ENCODE measurements at regions not wholly inside any gene's neighbourhood (a gene's known extent, or its start where the extent isn't known, plus 50 kb on each side); places are given as distances from the start of the nearest gene placed in this dataset.
"Not testable (repeated sequence)": the region's sequence is repeated elsewhere in the genome, so short reads cannot be mapped to it uniquely, and the experiment has no call there.

GRCh38 chr16:29327631-29328408 is 78.7 kb downstream of the NPIPB11 start:
- peak; percentile 35 for DNase-seq

DNA sequence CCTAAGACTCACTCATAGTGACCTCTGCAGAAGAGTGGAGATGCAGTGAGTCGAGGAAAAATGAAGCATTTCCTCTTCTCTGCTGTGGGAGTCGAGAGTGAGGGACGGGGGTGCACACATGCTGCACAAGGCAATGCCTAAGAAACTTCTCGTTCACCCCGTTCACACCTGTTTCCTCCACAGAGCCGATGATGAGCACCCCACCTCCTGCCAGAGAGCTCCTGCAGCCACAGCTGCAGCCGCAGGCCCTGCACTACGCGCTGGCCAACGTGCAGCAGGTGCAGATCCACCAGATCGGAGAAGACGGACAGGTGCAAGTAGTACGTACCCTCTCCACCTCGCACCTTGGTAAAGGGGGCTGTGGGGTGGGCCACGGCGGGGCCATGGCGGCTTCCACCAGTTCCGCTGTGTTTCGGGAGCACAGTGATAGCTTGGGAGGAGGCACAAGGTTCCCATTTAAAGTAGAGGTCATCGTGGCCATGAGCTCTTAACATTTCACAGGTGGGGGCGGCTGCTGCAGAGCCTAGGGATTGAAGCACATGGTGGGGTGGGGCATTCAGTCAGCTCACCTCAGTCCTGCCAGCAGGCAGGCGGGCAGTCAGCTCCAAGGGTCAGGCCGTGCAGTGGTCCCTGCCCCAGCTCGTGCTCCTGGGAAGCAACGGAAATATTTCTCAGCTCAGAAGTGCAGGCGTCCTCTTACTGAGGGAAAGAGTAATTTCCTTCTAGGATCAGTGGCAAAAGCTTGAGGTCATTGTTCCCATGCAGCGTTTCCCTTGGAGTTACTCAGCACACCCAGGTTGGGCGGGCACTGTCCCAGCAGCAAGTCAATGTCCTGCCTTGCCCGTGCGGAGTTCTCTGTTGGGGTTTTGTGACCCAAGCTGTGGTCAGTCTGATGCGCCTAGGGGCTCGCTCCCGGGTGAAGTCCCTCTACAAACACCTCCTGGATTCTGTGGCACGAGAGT is 80.1 kb downstream of the NPIPB11 start:
- DNase-seq = not testable (repeated sequence)

DNA sequence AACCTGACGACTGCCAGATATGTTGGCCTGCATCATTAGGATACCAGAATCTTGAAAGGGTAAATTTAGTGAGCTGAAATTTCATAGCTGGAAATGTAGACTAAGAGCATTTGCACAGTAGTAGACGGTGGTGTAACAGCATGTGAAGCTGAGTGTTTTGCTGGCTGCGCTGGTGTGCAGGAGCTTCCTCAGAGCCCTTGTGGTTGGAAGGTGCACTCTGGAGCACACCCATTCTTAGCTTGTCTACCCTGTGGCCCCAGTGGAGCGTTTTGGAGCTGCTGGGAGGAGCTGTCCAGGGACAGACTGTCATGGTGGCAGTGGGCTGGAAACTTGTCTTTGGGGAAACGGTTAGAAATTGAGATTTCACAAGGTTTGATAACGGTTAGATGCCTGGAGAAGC is 82.8 kb downstream of the NPIPB11 start:
- DNase-seq = not testable (repeated sequence)

DNA sequence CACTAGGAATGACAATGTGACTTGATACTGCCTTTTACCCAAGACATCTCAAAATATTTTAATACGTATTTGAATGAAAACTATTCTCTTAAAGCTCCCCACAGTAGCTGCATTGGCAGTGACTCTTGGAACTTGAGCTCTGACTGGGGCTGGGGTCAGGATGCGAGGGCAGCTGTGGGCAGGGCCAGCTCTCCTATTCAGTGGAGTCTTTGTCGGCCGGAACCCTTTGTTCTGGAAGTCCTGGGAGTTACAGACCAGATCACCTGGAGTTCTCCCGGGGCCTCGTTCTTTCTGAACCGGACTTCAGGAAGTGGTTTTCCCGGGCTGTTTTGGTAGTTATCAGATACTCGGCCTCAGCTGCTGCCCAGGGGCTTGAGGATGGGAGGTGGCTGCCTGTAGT is 84.9 kb downstream of the NPIPB11 start:
- DNase-seq = no peak

- no peak for DNase-seq
These were observed 85.5 kb downstream of the NPIPB11 start for GRCh38 chr16:29321000-29321393.

DNA sequence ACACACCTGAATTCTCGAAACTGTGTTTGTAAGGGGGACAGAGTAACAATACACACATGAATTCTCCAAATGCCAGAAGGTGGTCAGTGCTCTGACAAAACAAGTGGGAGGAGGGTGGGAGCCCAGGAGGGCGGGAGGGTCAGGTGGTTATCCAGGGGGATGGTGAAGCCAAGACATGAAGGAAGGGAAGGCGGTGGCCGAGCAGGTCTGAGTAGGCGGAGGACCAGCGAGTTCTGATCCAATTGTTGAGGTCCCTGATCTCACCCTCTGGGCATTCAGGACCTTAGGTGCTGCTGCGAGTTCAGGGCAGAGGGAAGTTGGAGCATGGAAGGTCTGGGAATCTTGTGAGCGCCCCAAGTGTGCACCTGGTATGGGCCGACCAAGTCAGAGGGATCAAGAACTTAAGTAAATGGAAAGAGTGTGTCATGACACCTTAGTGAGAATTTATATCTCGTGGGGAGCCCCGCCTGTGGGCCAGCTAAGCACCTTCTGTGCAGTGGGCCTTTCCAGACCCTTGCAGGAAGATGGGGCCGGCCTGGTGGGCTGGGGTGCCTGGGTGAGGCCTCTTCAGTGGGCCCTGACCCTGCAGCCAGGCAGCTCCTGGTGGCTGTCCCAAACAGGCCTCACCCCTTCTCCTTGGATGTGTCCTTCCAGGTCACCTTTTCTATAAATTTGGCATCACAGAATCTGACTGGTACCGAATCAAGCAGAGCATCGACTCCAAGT is 86.1 kb downstream of the NPIPB11 start:
- no peak for DNase-seq

DNA sequence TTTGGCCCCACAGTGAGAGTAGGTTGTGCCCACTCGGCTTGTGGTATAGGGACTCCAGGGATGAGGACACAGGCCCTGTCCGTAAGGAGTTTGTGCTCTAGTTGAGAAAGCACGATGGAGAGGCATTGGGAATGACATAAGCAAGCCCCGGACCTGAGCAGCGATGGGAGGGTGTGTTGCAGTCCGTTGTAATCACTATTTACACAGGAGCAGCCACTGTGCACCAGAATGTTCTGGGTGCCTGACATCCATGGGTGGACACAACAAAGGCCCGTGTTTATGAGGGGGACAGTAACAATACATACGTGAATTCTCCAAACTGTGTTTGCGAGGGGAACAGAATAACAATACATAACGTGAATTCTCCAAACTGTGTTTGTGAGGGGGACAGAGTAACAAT is 86.8 kb downstream of the NPIPB11 start:
- no peak for DNase-seq

DNA sequence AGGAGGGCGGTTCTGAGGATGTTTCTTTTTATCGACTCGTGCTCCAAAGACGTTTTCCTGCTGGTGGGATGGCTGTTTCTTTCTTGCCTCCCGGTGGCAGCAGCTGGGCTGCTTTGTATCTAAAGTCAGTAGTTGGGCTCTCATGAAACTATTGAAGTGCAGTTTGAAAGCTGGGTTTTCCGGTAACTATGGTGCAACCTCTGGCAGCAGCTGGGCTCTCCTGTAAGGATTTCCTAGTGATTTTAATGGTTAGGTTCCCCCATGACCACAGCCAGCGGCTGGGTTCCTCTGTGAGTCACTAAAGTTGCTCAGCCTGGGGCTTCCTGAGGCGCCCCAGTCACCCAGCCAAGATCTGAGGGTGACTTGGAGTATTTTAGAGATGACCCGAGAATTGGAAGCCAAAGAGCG is 87.9 kb downstream of the NPIPB11 start:
- not testable (repeated sequence) for DNase-seq

- DNase-seq = no peak
These were observed 88.5 kb downstream of the NPIPB11 start for GRCh38 chr16:29318037-29318436.

GRCh38 chr16:29317269-29317668 is 89.2 kb downstream of the NPIPB11 start:
- DNase-seq = no peak

- peak; percentile 50 for DNase-seq
These were observed 89.7 kb downstream of the NPIPB11 start for GRCh38 chr16:29316761-29317183.

GRCh38 chr16:29315916-29316517 is 90.5 kb downstream of the NPIPB11 start:
- DNase-seq = peak; percentile 76

DNA sequence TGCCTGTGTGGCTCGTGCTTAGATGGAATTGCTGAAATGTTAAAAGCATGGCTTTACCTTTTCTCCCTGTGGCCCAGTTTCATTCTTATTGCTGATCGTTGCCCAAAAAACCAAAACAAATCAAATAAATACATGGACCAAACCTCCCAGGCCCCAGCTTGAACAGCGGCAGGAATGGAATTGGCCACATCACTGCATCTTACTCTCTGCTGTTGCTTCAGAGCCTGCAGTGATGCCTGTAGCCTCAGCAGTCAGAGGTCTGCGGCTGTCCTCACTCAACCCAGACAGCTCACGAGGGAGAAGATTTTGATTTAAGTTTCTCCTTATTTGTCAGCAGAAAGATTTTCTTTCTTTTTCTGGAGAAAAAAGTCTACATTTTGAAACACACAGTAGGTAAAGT is 91.5 kb downstream of the NPIPB11 start:
- DNase-seq = no peak

- no peak for DNase-seq
These were observed 92.1 kb downstream of the NPIPB11 start for GRCh38 chr16:29314292-29314934.

DNA sequence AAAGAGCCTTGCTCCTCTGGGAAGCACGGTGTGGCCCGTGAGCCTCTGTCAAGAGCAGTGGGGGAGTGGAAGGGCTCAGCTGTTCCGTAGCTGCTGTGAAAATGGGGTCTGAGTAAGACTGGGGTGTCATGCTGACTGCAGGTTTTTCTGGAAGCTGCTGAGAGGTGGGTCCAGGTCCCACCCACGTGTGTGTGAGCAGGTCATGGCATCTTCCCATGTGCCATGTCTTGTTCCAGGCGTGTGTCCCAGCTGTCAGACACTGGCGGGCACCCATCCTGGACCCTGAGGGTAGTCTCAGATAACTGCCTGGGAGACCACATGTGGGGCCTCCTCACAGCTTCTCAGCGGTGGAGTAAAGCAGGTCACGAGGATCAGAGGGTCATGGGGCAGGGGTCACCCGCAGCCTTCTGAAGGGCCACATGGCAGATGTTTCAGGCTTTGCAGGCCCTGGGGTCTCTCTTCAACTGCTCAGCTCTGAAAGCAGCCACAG is 92.9 kb downstream of the NPIPB11 start:
- DNase-seq = no peak

GRCh38 chr16:29312835-29313558 is 93.5 kb downstream of the NPIPB11 start:
- DNase-seq = no peak

- not testable (repeated sequence) for DNase-seq
These were observed 94.2 kb downstream of the NPIPB11 start for GRCh38 chr16:29312345-29312675.

GRCh38 chr16:29311461-29312344 is 94.8 kb downstream of the NPIPB11 start:
- no peak for DNase-seq

GRCh38 chr16:29310852-29311314 is 95.6 kb downstream of the NPIPB11 start:
- DNase-seq = peak; percentile 11

GRCh38 chr16:29310243-29310642 is 96.3 kb downstream of the NPIPB11 start:
- not testable (repeated sequence) for DNase-seq

Measured in DMS53 (cell line).